ENCODE measurements at regions not wholly inside any gene's neighbourhood (a gene's known extent, or its start where the extent isn't known, plus 50 kb on each side); places are given as distances from the start of the nearest gene placed in this dataset.

GRCh38 chr4:181272422-181272821, 970.8 kb upstream of the TENM3 start:
- no peak overlapping the region for H3K27ac ChIP-seq (ENCODE audit: low read depth, low read length)
- H3K4me1 ChIP-seq (ENCODE audit: control insufficient read depth in 1 of 2, insufficient read depth in 2 of 2, low read length in 2 of 2): no peaks in the 10 kb centered on the region
- H3K27me3 ChIP-seq (ENCODE audit: control insufficient read depth in 1 of 2, insufficient read depth in 2 of 2, low read length in 2 of 2): no peaks in the 10 kb centered on the region
- no peaks in the 10 kb centered on the region for H3K9me3 ChIP-seq (ENCODE audit: control insufficient read depth in 1 of 2, low read length in 2 of 2)
- H3K9ac ChIP-seq (ENCODE audit: low read depth in 1 of 2, low read length in 2 of 2): no peak overlapping the region
- H3K36me3 ChIP-seq (ENCODE audit: control insufficient read depth in 1 of 2, insufficient read depth in 2 of 2, low read length in 2 of 2): no peaks in the 10 kb centered on the region
- H3K4me3 ChIP-seq (ENCODE audit: low read depth in 1 of 2, low read length in 2 of 2): no peak overlapping the region

GRCh38 chr4:181278941-181279340, 964.3 kb upstream of the TENM3 start:
- H3K4me3 ChIP-seq (ENCODE audit: low read depth in 1 of 2, low read length in 2 of 2): no peak overlapping the region
- H3K36me3 ChIP-seq (ENCODE audit: control insufficient read depth in 1 of 2, insufficient read depth in 2 of 2, low read length in 2 of 2): no peaks in the 10 kb centered on the region
- no peak overlapping the region for H3K9ac ChIP-seq (ENCODE audit: low read depth in 1 of 2, low read length in 2 of 2)
- H3K27ac ChIP-seq (ENCODE audit: low read depth, low read length): no peak overlapping the region
- H3K27me3 ChIP-seq (ENCODE audit: control insufficient read depth in 1 of 2, insufficient read depth in 2 of 2, low read length in 2 of 2): no peaks in the 10 kb centered on the region
- no peaks in the 10 kb centered on the region for H3K4me1 ChIP-seq (ENCODE audit: control insufficient read depth in 1 of 2, insufficient read depth in 2 of 2, low read length in 2 of 2)
- no peaks in the 10 kb centered on the region for H3K9me3 ChIP-seq (ENCODE audit: control insufficient read depth in 1 of 2, low read length in 2 of 2)

GRCh38 chr4:181281451-181281850, 961.8 kb upstream of the TENM3 start:
- Histone ChIP-seq H3K4me3 (ENCODE audit: low read depth in 1 of 2, low read length in 2 of 2) (no peak overlapping the region), H3K9ac (ENCODE audit: low read depth in 1 of 2, low read length in 2 of 2) (no peak overlapping the region), H3K27me3 (ENCODE audit: control insufficient read depth in 1 of 2, insufficient read depth in 2 of 2, low read length in 2 of 2) (no peaks in the 10 kb centered on the region), H3K36me3 (ENCODE audit: control insufficient read depth in 1 of 2, insufficient read depth in 2 of 2, low read length in 2 of 2) (no peaks in the 10 kb centered on the region), H3K9me3 (ENCODE audit: control insufficient read depth in 1 of 2, low read length in 2 of 2) (no peaks in the 10 kb centered on the region), H3K4me1 (ENCODE audit: control insufficient read depth in 1 of 2, insufficient read depth in 2 of 2, low read length in 2 of 2) (no peaks in the 10 kb centered on the region), H3K27ac (ENCODE audit: low read depth, low read length) (no peak overlapping the region)

- no peaks in the 10 kb centered on the region for H3K27me3 ChIP-seq (ENCODE audit: control insufficient read depth in 1 of 2, insufficient read depth in 2 of 2, low read length in 2 of 2)
- no peaks in the 10 kb centered on the region for H3K4me1 ChIP-seq (ENCODE audit: control insufficient read depth in 1 of 2, insufficient read depth in 2 of 2, low read length in 2 of 2)
- no peak overlapping the region for H3K9ac ChIP-seq (ENCODE audit: low read depth in 1 of 2, low read length in 2 of 2)
- H3K4me3 ChIP-seq (ENCODE audit: low read depth in 1 of 2, low read length in 2 of 2): no peak overlapping the region
- no peaks in the 10 kb centered on the region for H3K36me3 ChIP-seq (ENCODE audit: control insufficient read depth in 1 of 2, insufficient read depth in 2 of 2, low read length in 2 of 2)
- no peak overlapping the region for H3K27ac ChIP-seq (ENCODE audit: low read depth, low read length)
- H3K9me3 ChIP-seq (ENCODE audit: control insufficient read depth in 1 of 2, low read length in 2 of 2): no peaks in the 10 kb centered on the region
These were observed 954.0 kb upstream of the TENM3 start for GRCh38 chr4:181289198-181289597.

- Histone ChIP-seq H3K27me3 (ENCODE audit: control insufficient read depth in 1 of 2, insufficient read depth in 2 of 2, low read length in 2 of 2) (no peaks in the 10 kb centered on the region), H3K27ac (ENCODE audit: low read depth, low read length) (no peak overlapping the region), H3K4me3 (ENCODE audit: low read depth in 1 of 2, low read length in 2 of 2) (no peak overlapping the region), H3K9ac (ENCODE audit: low read depth in 1 of 2, low read length in 2 of 2) (no peak overlapping the region), H3K4me1 (ENCODE audit: control insufficient read depth in 1 of 2, insufficient read depth in 2 of 2, low read length in 2 of 2) (no peaks in the 10 kb centered on the region), H3K9me3 (ENCODE audit: control insufficient read depth in 1 of 2, low read length in 2 of 2) (no peaks in the 10 kb centered on the region), H3K36me3 (ENCODE audit: control insufficient read depth in 1 of 2, insufficient read depth in 2 of 2, low read length in 2 of 2) (no peaks in the 10 kb centered on the region)
These were observed 951.6 kb upstream of the TENM3 start for GRCh38 chr4:181291615-181292014.

GRCh38 chr4:181293014-181293413, 950.2 kb upstream of the TENM3 start:
- Histone ChIP-seq H3K4me1 (ENCODE audit: control insufficient read depth in 1 of 2, insufficient read depth in 2 of 2, low read length in 2 of 2) (no peaks in the 10 kb centered on the region), H3K27me3 (ENCODE audit: control insufficient read depth in 1 of 2, insufficient read depth in 2 of 2, low read length in 2 of 2) (no peaks in the 10 kb centered on the region), H3K9me3 (ENCODE audit: control insufficient read depth in 1 of 2, low read length in 2 of 2) (no peaks in the 10 kb centered on the region), H3K9ac (ENCODE audit: low read depth in 1 of 2, low read length in 2 of 2) (no peak overlapping the region), H3K36me3 (ENCODE audit: control insufficient read depth in 1 of 2, insufficient read depth in 2 of 2, low read length in 2 of 2) (no peaks in the 10 kb centered on the region), H3K27ac (ENCODE audit: low read depth, low read length) (no peak overlapping the region), H3K4me3 (ENCODE audit: low read depth in 1 of 2, low read length in 2 of 2) (no peak overlapping the region)

- no peak overlapping the region for H3K9ac ChIP-seq (ENCODE audit: low read depth in 1 of 2, low read length in 2 of 2)
- H3K27ac ChIP-seq (ENCODE audit: low read depth, low read length): no peak overlapping the region
- no peaks in the 10 kb centered on the region for H3K36me3 ChIP-seq (ENCODE audit: control insufficient read depth in 1 of 2, insufficient read depth in 2 of 2, low read length in 2 of 2)
- no peaks in the 10 kb centered on the region for H3K27me3 ChIP-seq (ENCODE audit: control insufficient read depth in 1 of 2, insufficient read depth in 2 of 2, low read length in 2 of 2)
- no peak overlapping the region for H3K4me3 ChIP-seq (ENCODE audit: low read depth in 1 of 2, low read length in 2 of 2)
- H3K9me3 ChIP-seq (ENCODE audit: control insufficient read depth in 1 of 2, low read length in 2 of 2): no peaks in the 10 kb centered on the region
- no peaks in the 10 kb centered on the region for H3K4me1 ChIP-seq (ENCODE audit: control insufficient read depth in 1 of 2, insufficient read depth in 2 of 2, low read length in 2 of 2)
These were observed 949.7 kb upstream of the TENM3 start for GRCh38 chr4:181293541-181293940.

- Histone ChIP-seq H3K4me1 (ENCODE audit: control insufficient read depth in 1 of 2, insufficient read depth in 2 of 2, low read length in 2 of 2) (no peaks in the 10 kb centered on the region), H3K27me3 (ENCODE audit: control insufficient read depth in 1 of 2, insufficient read depth in 2 of 2, low read length in 2 of 2) (no peaks in the 10 kb centered on the region), H3K27ac (ENCODE audit: low read depth, low read length) (no peak overlapping the region), H3K36me3 (ENCODE audit: control insufficient read depth in 1 of 2, insufficient read depth in 2 of 2, low read length in 2 of 2) (no peaks in the 10 kb centered on the region), H3K4me3 (ENCODE audit: low read depth in 1 of 2, low read length in 2 of 2) (no peak overlapping the region), H3K9me3 (ENCODE audit: control insufficient read depth in 1 of 2, low read length in 2 of 2) (no peaks in the 10 kb centered on the region), H3K9ac (ENCODE audit: low read depth in 1 of 2, low read length in 2 of 2) (no peak overlapping the region)
These were observed 948.8 kb upstream of the TENM3 start for GRCh38 chr4:181294421-181294820.

- Histone ChIP-seq H3K9ac (ENCODE audit: low read depth in 1 of 2, low read length in 2 of 2) (no peak overlapping the region), H3K9me3 (ENCODE audit: control insufficient read depth in 1 of 2, low read length in 2 of 2) (no peaks in the 10 kb centered on the region), H3K27me3 (ENCODE audit: control insufficient read depth in 1 of 2, insufficient read depth in 2 of 2, low read length in 2 of 2) (no peaks in the 10 kb centered on the region)
These were observed 941.2 kb upstream of the TENM3 start for GRCh38 chr4:181301735-181302710.

GRCh38 chr4:181307824-181308223, 935.4 kb upstream of the TENM3 start:
- H3K4me1 ChIP-seq (ENCODE audit: control insufficient read depth in 1 of 2, insufficient read depth in 2 of 2, low read length in 2 of 2): no peaks in the 10 kb centered on the region
- H3K9me3 ChIP-seq (ENCODE audit: control insufficient read depth in 1 of 2, low read length in 2 of 2): no peaks in the 10 kb centered on the region
- no peaks in the 10 kb centered on the region for H3K36me3 ChIP-seq (ENCODE audit: control insufficient read depth in 1 of 2, insufficient read depth in 2 of 2, low read length in 2 of 2)
- no peak overlapping the region for H3K4me3 ChIP-seq (ENCODE audit: low read depth in 1 of 2, low read length in 2 of 2)
- no peak overlapping the region for H3K27ac ChIP-seq (ENCODE audit: low read depth, low read length)
- H3K9ac ChIP-seq (ENCODE audit: low read depth in 1 of 2, low read length in 2 of 2): no peak overlapping the region
- no peaks in the 10 kb centered on the region for H3K27me3 ChIP-seq (ENCODE audit: control insufficient read depth in 1 of 2, insufficient read depth in 2 of 2, low read length in 2 of 2)

More at GRCh38 chr4:181301735-181302710, 941.2 kb upstream of the TENM3 start:
- Histone ChIP-seq H3K4me3 (ENCODE audit: low read depth in 1 of 2, low read length in 2 of 2) (no peak overlapping the region), H3K27ac (ENCODE audit: low read depth, low read length) (no peak overlapping the region), H3K4me1 (ENCODE audit: control insufficient read depth in 1 of 2, insufficient read depth in 2 of 2, low read length in 2 of 2) (no peaks in the 10 kb centered on the region), H3K36me3 (ENCODE audit: control insufficient read depth in 1 of 2, insufficient read depth in 2 of 2, low read length in 2 of 2) (no peaks in the 10 kb centered on the region)
